ENCODE measurements at regions not wholly inside any gene's neighbourhood (a gene's known extent, or its start where the extent isn't known, plus 50 kb on each side); places are given as distances from the start of the nearest gene placed in this dataset.

- H3K36me3 ChIP-seq (ENCODE audit: insufficient read depth, low read length) = no peaks in the 10 kb centered on the region
- no peak overlapping the region for H3K4me2 ChIP-seq (ENCODE audit: insufficient read depth, low read length)
- H3K27ac ChIP-seq (ENCODE audit: low read length) = no peak overlapping the region
- H4K20me1 ChIP-seq (ENCODE audit: insufficient read depth, low read length) = no peaks in the 10 kb centered on the region; the same call in 1 of the 2 replicates
- no peak for DNase-seq
- no peak overlapping the region for H3K9ac ChIP-seq (ENCODE audit: low read depth, low read length)
- H3K27me3 ChIP-seq (ENCODE audit: insufficient read depth, low read length, poor library complexity) = peaks cover 18% of the 10 kb centered on the region
- H3K4me1 ChIP-seq (ENCODE audit: insufficient read depth, low read length) = no peaks in the 10 kb centered on the region
- H2AFZ ChIP-seq (ENCODE audit: low read depth, low read length) = no peak overlapping the region
- TF ChIP-seq EZH2 (IDR thresholded peaks at IDR 0.05; ENCODE audit: borderline replicate concordance, low read depth, low read length, severe bottlenecking) = no peak
- no peak for TF ChIP-seq CTCF (IDR thresholded peaks at IDR 0.05; ENCODE audit: borderline replicate concordance, extremely low read depth, low read length, poor library complexity, severe bottlenecking)
- no peak overlapping the region for H3K4me3 ChIP-seq (ENCODE audit: low read depth in 1 of 2, low read length in 2 of 2)
- no peak for ATAC-seq (ENCODE audit: insufficient read depth, low read depth)
- H3K9me3 ChIP-seq (ENCODE audit: insufficient read depth, low read length, severe bottlenecking) = no peaks in the 10 kb centered on the region
- H3K79me2 ChIP-seq (ENCODE audit: insufficient read depth, low read length) = no peaks in the 10 kb centered on the region
Measured at GRCh38 chr20:52572687-52573086, 381.1 kb upstream of the ZFP64 start.

GRCh38 chr20:52569201-52569600, 377.6 kb upstream of the ZFP64 start:
- Histone ChIP-seq H3K79me2 (ENCODE audit: insufficient read depth, low read length) (no peaks in the 10 kb centered on the region), H3K9me3 (ENCODE audit: insufficient read depth, low read length, severe bottlenecking) (no peaks in the 10 kb centered on the region), H3K27ac (ENCODE audit: low read length) (no peak overlapping the region), H4K20me1 (ENCODE audit: insufficient read depth, low read length) (no peaks in the 10 kb centered on the region), H3K36me3 (ENCODE audit: insufficient read depth, low read length) (no peaks in the 10 kb centered on the region), H3K4me1 (ENCODE audit: insufficient read depth, low read length) (no peaks in the 10 kb centered on the region), H3K9ac (ENCODE audit: low read depth, low read length) (no peak overlapping the region), H3K27me3 (ENCODE audit: insufficient read depth, low read length, poor library complexity) (peaks cover 13% of the 10 kb centered on the region), H2AFZ (ENCODE audit: low read depth, low read length) (no peak overlapping the region), H3K4me2 (ENCODE audit: insufficient read depth, low read length) (no peak overlapping the region), H3K4me3 (ENCODE audit: low read depth in 1 of 2, low read length in 2 of 2) (no peak overlapping the region)
- ATAC-seq (ENCODE audit: insufficient read depth, low read depth) = no peak
- DNase-seq = no peak
- no peak for TF ChIP-seq EZH2 (IDR thresholded peaks at IDR 0.05; ENCODE audit: borderline replicate concordance, low read depth, low read length, severe bottlenecking)
- TF ChIP-seq CTCF (IDR thresholded peaks at IDR 0.05; ENCODE audit: borderline replicate concordance, extremely low read depth, low read length, poor library complexity, severe bottlenecking) = no peak

GRCh38 chr20:52565614-52566013, 374.0 kb upstream of the ZFP64 start:
- H3K4me2 ChIP-seq (ENCODE audit: insufficient read depth, low read length) = no peak overlapping the region
- no peaks in the 10 kb centered on the region for H3K79me2 ChIP-seq (ENCODE audit: insufficient read depth, low read length)
- no peak overlapping the region for H3K27ac ChIP-seq (ENCODE audit: low read length)
- no peak for DNase-seq
- no peak for ATAC-seq (ENCODE audit: insufficient read depth, low read depth)
- no peaks in the 10 kb centered on the region for H3K9me3 ChIP-seq (ENCODE audit: insufficient read depth, low read length, severe bottlenecking)
- no peaks in the 10 kb centered on the region for H3K4me1 ChIP-seq (ENCODE audit: insufficient read depth, low read length)
- H3K9ac ChIP-seq (ENCODE audit: low read depth, low read length) = no peak overlapping the region
- H2AFZ ChIP-seq (ENCODE audit: low read depth, low read length) = no peak overlapping the region
- H3K4me3 ChIP-seq (ENCODE audit: low read depth in 1 of 2, low read length in 2 of 2) = no peak overlapping the region
- H3K36me3 ChIP-seq (ENCODE audit: insufficient read depth, low read length) = no peaks in the 10 kb centered on the region
- H3K27me3 ChIP-seq (ENCODE audit: insufficient read depth, low read length, poor library complexity) = no peaks in the 10 kb centered on the region
- no peaks in the 10 kb centered on the region for H4K20me1 ChIP-seq (ENCODE audit: insufficient read depth, low read length)
- TF ChIP-seq CTCF (IDR thresholded peaks at IDR 0.05; ENCODE audit: borderline replicate concordance, extremely low read depth, low read length, poor library complexity, severe bottlenecking) (no peak), EZH2 (IDR thresholded peaks at IDR 0.05; ENCODE audit: borderline replicate concordance, low read depth, low read length, severe bottlenecking) (no peak)

- H3K4me1 ChIP-seq (ENCODE audit: insufficient read depth, low read length) = no peaks in the 10 kb centered on the region
- peaks cover 8% of the 10 kb centered on the region for H3K9me3 ChIP-seq (ENCODE audit: insufficient read depth, low read length, severe bottlenecking)
- TF ChIP-seq CTCF (IDR thresholded peaks at IDR 0.05; ENCODE audit: borderline replicate concordance, extremely low read depth, low read length, poor library complexity, severe bottlenecking) (no peak), EZH2 (IDR thresholded peaks at IDR 0.05; ENCODE audit: borderline replicate concordance, low read depth, low read length, severe bottlenecking) (no peak)
- no peak overlapping the region for H3K4me3 ChIP-seq (ENCODE audit: low read depth in 1 of 2, low read length in 2 of 2)
- H3K4me2 ChIP-seq (ENCODE audit: insufficient read depth, low read length) = no peak overlapping the region
- H3K27ac ChIP-seq (ENCODE audit: low read length) = no peak overlapping the region
- H3K36me3 ChIP-seq (ENCODE audit: insufficient read depth, low read length) = no peaks in the 10 kb centered on the region
- no peak overlapping the region for H3K9ac ChIP-seq (ENCODE audit: low read depth, low read length)
- no peaks in the 10 kb centered on the region for H4K20me1 ChIP-seq (ENCODE audit: insufficient read depth, low read length)
- H3K79me2 ChIP-seq (ENCODE audit: insufficient read depth, low read length) = no peaks in the 10 kb centered on the region
- DNase-seq (no peak), ATAC-seq (ENCODE audit: insufficient read depth, low read depth) (no peak)
- H2AFZ ChIP-seq (ENCODE audit: low read depth, low read length) = no peak overlapping the region
- no peaks in the 10 kb centered on the region for H3K27me3 ChIP-seq (ENCODE audit: insufficient read depth, low read length, poor library complexity)
Measured at GRCh38 chr20:52564594-52564993, 373.0 kb upstream of the ZFP64 start.
